Panc1 (cell line): ENCODE measurements at regions not wholly inside any gene's neighbourhood (a gene's known extent, or its start where the extent isn't known, plus 50 kb on each side); places are given as distances from the start of the nearest gene placed in this dataset.

Experiments used
- ATAC-seq: fragments of 200-7000 bp; cut with Tn5 transposase; 2 replicates; pipeline ENCODE4 v1.9.1; 2020; ENCODE audit warnings: mild to moderate bottlenecking, moderate library complexity
- BruUV-seq: library from RNA; stranded (reverse); fragments of 400-500 nt; replicated peaks from 2 replicates; lab custom pipeline; 2021; lab: Mats Ljungman, UMichigan
- CTCF ChIA-PET: fragments of 300-600 bp; sonication (Branson Sonifier 250); formaldehyde crosslinking; loops from one replicate; lab custom pipeline; 2022; ENCODE audit warnings: antibody characterized with exemption; lab: Charles Lee
- POLR2A ChIA-PET: fragments of 300-600 bp; sonication (Branson Sonifier 250); formaldehyde crosslinking; loops from one replicate; lab custom pipeline; 2022; ENCODE audit warnings: antibody characterized with exemption; lab: Charles Lee
- DNase-seq: peaks from one replicate; pipeline ENCODE4 v3.0.0-alpha.2; 2010; ENCODE audit warnings: low read depth, low spot score
- H3K27ac ChIP-seq: 2 replicates; pipeline ENCODE4 v1.5.1; 2011; ENCODE audit warnings: mild to moderate bottlenecking, low read length, inconsistent platforms
- H3K27me3 ChIP-seq: fragments of 200-500 bp; sonication (Bioruptor generic); 2 replicates; pipeline ENCODE4 v1.6.0; 2014; ENCODE audit warnings: low read length, inconsistent platforms; ENCODE audit not compliant: control insufficient read depth, insufficient read depth
- H3K36me3 ChIP-seq: fragments of 200-500 bp; sonication (Bioruptor generic); 2 replicates; pipeline ENCODE4 v1.5.1; 2014; ENCODE audit warnings: inconsistent platforms, mild to moderate bottlenecking, low read length, moderate library complexity; ENCODE audit not compliant: control insufficient read depth, insufficient read depth
- H3K4me1 ChIP-seq: 2 replicates; pipeline ENCODE4 v1.5.1; 2011; ENCODE audit warnings: inconsistent platforms, mild to moderate bottlenecking, low read length, moderate library complexity; ENCODE audit not compliant: control insufficient read depth, insufficient read depth
- H3K4me3 ChIP-seq, 2 experiments: 2 replicates each; pipeline ENCODE4 v1.5.1; 2011 to 2012; ENCODE audit warnings: low read depth in 2 of 2, low read length in 2 of 2, mild to moderate bottlenecking in 2 of 2, inconsistent platforms in 1 of 2, moderate library complexity in 1 of 2
- H3K9me3 ChIP-seq: fragments of 200-500 bp; sonication (Bioruptor generic); 2 replicates; pipeline ENCODE4 v1.5.1; 2014; ENCODE audit warnings: low read depth, mild to moderate bottlenecking, inconsistent platforms, low read length, moderate library complexity; ENCODE audit not compliant: control insufficient read depth, insufficient read depth
- CTCF ChIP-seq: fragments of 450-650 bp; IDR thresholded peaks from 2 replicates; pipeline ENCODE4 v1.5.1; 2017; ENCODE audit warnings: mild to moderate bottlenecking
- POLR2AphosphoS5 ChIP-seq: IDR thresholded peaks from 2 replicates; pipeline ENCODE4 v1.6.1; 2012; ENCODE audit warnings: mild to moderate bottlenecking, low read depth, low read length, moderate library complexity
- REST ChIP-seq, 2 experiments: IDR thresholded peaks; 2 replicates each; pipeline ENCODE4 v1.6.1; 2011 to 2012; ENCODE audit warnings: low read depth in 2 of 2, control low read depth in 1 of 2, low read length in 1 of 2, mild to moderate bottlenecking in 1 of 2, moderate library complexity in 1 of 2; ENCODE audit not compliant: insufficient read depth in 1 of 2
- SIN3A ChIP-seq: IDR thresholded peaks from 2 replicates; pipeline ENCODE4 v1.6.1; 2012; ENCODE audit warnings: low read depth, mild to moderate bottlenecking, low read length, moderate library complexity, borderline replicate concordance; ENCODE audit not compliant: insufficient read depth
- TCF7L2 ChIP-seq: IDR thresholded peaks from 2 replicates; pipeline ENCODE4 v1.6.1; 2011; ENCODE audit warnings: mild to moderate bottlenecking, low read depth, low read length, inconsistent platforms
- in situ Hi-C: cut with HindIII; loops from 2 replicates; pipeline ENCODE4 v1.10.0; 2016; ENCODE audit warnings: low sequenced_read_pairs, low pct_unique_long_range_greater_than_20kb
- intact Hi-C: fragments of 100-400 bp; cut with micrococcal nuclease; formaldehyde crosslinking; loops from one replicate; pipeline ENCODE4 v1.10.0; 2022; ENCODE audit not compliant: unreplicated experiment

- DNase-seq (no peak), ATAC-seq (no peak)
- H3K9me3 ChIP-seq, result no peaks in the 10 kb centered on the region
- ChIA-PET POLR2A (no interaction called here), CTCF (no interaction called here)
- H3K36me3 ChIP-seq, result no peaks in the 10 kb centered on the region
- H3K27ac ChIP-seq, result no peak overlapping the region
- no peaks in the 10 kb centered on the region for H3K27me3 ChIP-seq
- no peak overlapping the region for H3K4me3 ChIP-seq
- BruUV-seq, result no TSS peak
- TF ChIP-seq POLR2AphosphoS5 (no peak), TCF7L2 (no peak), REST (IDR thresholded peaks at IDR 0.05; ENCODE audit: insufficient read depth in 1 of 2, low read depth in 2 of 2, low read length in 1 of 2) (no peak), SIN3A (no peak), CTCF (no peak)
- intact Hi-C loops (no loop called here), in situ Hi-C loops (no loop called here)
- no peaks in the 10 kb centered on the region for H3K4me1 ChIP-seq
Observed at GRCh38 chr13:99844421-99844820, 127.1 kb downstream of the ZIC5 start.

- ATAC-seq (no peak), DNase-seq (no peak)
- ChIA-PET CTCF (no interaction called here), POLR2A (no interaction called here)
- no peaks in the 10 kb centered on the region for H3K9me3 ChIP-seq
- no peak for TF ChIP-seq SIN3A
- TF ChIP-seq TCF7L2, result no peak
- TF ChIP-seq POLR2AphosphoS5, result no peak
- no peak for TF ChIP-seq REST (IDR thresholded peaks at IDR 0.05; ENCODE audit: insufficient read depth in 1 of 2, low read depth in 2 of 2, low read length in 1 of 2)
- no peak for TF ChIP-seq CTCF
- no peak overlapping the region for H3K4me3 ChIP-seq
- H3K4me1 ChIP-seq, result no peaks in the 10 kb centered on the region
- H3K27me3 ChIP-seq, result no peaks in the 10 kb centered on the region
- no peaks in the 10 kb centered on the region for H3K36me3 ChIP-seq
- intact Hi-C loops (no loop called here), in situ Hi-C loops (no loop called here)
- no peak overlapping the region for H3K27ac ChIP-seq
- BruUV-seq, result no TSS peak
Observed at GRCh38 chr13:99843872-99844271, 127.7 kb downstream of the ZIC5 start.
